ENCODE measurements at regions not wholly inside any gene's neighbourhood (a gene's known extent, or its start where the extent isn't known, plus 50 kb on each side); places are given as distances from the start of the nearest gene placed in this dataset.

DNA sequence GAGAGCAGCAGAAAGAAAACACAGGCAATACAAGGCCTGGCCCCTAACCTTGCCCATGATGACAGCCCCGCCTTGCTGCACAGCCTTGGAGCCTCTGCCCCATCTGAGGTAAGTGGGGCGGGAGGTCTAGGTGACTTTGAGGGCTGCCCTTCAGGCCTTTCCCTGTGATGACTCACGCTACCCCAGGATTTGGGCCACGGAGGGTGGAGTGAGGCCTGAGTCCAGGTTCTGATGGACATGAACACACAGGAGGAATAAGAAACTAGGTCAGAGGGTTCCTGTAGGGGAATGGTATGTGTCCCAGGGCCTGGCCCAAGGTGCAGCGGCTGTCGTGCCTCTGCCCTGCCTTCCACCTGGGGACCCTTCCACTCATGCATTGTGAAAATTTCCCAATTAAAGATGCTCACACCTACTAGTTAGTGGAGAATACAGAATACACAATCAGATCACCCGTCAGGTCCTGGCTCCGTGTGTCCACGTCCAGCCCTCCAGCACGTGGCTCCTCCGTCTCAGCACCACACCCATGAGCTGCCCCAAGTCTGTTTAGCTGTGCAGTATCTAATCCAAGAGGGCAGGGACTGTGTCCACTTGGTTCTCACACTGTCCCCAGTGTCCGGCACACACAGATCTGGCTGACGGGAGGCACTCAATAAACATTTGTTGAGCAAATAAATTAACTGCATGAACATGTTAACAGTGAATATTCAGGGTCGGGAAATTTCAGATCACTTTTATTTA lies 111.0 kb downstream of the CHST1 start:
- no peak for DNase-seq

DNA sequence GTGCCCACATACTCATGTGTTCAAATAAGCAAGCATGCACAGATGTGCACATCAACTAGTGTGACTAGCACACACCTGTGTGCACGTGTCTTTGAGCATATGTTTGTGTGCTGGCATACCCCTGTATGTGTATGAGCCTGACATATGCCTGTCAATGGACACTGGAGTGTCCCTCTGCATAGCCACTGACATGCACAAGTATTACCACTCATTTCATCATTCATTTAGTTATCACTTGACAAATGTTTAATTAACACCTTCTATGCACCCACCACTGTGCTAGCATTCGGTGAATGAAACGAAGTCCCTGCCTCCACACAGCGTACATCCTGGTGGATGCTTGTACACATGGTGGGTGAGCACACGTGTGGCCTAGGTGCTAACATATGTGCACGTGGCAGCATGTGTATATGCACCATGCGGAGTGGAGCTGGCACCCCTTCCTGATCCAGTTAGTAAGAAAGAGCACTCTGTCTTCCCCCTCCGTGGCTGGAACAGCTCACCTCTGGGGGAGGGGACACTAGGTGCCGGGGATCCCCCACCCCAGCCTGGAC lies 112.0 kb downstream of the CHST1 start:
- DNase-seq: no peak

DNA sequence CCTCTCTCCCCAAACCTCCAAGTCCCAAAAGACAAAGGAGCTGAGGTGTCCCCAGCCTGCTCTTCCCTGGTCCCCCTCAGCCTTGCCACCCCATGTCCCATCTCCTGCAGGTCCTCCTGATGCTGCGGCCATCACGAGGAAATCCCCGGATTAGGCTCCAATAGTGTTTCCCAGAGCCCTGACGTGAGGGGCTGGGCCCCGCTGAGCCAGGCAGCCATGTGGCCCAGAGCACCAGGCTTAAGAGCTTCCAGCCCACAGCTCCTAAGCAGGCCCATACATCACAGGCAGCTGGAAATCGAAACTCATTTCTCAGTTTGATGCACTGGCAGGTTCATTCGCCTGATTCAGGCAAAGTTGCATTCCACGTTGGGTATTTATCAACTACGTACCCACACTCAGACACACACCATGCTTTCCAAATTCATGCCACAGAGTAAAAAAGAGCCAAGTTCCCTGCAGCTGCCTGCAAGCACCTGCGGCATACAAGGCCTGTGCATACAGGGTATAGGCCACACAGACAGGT lies 114.2 kb downstream of the CHST1 start:
- DNase-seq: no peak

DNA sequence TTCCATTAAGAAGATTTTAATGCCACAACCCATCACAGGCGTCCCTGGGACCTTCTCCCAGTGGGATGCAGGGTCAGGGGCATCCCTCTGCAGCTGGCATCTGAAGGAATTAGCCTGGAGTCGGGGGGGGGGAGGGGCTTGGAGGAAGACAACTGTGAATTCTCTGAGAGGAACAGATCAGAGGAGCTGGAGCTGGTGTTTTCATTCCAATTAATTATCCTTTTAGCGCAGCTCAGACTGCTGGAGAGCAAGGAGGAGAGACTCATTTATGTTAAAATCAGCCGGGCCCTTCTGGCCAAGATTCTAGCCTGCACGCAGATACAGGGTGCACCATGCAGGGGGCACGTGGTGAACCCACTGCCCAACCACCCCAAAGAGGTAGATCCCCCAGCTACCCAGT lies 116.2 kb downstream of the CHST1 start:
- DNase-seq: no peak

DNA sequence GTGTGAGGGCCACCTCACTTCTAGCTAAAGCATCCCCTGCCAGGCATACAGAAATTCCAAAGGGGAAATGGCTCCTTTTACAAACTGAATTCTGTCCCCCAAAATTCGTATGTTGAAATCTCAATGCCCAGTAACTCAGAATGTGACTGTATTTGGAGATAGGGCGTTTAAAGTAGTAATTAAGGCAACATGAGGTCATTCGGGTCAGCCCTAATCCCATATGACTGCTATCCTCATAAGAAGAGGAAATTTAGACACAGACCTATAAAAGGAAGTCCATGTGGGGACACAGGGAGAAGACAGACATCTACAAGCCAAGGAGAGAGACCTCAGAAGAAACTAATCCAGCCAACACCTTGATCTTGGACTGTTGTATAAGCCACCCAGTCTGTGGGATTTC lies 119.1 kb downstream of the CHST1 start:
- no peak for DNase-seq

DNA sequence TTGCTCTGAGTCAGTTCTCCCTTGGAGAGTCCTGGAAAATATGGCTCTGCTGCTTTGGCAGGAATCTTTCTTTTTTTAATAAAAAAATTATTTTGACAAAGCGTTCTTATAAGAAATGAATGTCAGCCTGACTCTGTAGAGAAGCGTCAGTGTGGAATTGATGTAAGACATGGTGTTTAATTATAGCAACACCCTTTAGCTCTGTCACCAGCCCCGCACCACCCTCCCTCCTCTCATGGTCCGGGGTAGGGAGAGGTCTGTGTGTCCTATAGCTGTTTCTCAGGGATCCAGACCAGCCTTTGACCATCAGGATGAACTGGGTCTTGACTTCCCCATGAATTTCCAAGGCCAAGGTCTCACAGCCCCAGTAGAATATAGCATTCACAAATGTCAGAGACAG lies 120.6 kb downstream of the CHST1 start:
- no peak for DNase-seq

DNA sequence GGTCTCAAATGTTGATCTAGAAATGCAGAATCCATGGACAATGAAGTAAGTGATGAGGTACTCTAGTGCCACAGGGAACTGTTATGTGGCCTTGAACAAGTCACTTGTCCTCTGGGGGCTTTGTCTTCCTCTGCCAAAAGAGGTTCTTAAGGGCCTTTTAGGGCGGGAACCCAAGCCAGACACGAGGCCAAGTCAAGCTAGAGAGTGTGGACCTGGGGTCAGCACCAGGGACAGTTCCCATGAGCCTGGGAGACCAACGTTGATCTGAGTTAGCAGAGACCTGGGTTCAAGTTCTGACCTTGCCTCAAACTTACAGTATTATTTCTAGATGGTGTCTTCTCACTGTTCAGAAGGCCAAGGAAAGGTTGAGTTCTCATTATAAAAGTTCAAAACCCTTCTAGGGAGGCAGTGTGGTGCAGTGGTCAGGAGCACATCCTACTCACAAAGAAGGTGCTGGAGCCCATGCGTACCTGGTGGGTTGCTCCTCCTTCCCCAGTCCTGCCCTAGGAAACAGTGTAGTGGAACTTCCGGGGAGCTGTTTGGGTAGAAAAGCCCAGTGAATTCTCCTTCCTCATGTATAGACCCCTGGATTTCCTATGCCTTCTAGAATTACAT lies 121.5 kb downstream of the CHST1 start:
- DNase-seq: no peak

DNA sequence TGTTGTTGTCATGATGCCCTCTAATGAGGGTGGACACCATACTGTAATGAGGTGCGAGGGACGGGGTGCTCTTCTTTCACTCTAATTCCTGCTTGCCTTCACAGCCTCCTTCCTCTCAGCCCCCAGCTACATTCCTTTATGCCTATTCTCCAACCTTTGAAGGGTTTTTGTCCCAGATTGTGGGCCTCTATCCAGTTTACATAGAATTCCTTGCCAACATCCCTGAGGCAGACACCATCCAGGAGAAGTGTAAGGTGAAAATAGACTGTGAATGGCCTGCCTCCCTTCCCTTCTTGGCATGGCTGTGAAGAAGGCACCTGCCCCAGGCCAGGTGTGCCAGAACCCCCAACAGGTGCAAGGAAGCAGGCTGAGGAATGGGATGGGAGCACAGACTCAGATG lies 122.3 kb downstream of the CHST1 start:
- DNase-seq: no peak

DNA sequence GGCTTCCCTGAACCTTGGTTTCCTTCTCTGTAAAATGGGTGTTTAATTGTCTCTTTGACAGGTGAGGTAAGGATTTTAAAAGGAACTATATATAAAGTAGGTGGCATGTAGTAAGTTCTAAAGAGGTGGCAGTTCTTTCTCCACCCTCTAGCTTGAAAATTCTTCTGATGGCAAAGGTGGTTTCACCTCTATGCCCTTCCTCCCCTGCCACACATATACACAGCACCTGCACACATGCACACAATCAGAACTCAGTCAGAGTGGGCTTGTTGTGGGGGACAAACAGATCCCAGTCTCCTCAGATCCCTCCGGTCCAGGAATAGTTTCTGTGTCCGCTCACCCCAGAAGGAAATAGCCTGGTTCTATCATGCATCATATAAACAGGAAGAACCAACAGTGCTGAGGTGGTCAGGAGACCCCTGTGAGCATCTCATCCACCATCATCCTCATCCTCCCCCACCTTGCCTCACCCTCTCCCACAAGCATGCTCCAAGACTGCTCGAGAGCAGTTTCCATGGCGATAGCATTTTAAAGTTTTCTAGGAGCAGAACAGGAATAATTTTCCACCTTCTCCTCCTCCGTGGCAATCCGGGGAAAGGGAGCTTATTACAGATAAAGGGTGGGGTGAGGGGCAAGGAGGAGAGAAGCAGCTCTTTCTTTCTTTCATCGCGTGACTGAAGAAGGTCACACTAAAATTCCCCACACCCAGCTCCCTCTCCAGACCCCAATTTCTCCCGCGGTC lies 123.6 kb downstream of the CHST1 start:
- no peak for DNase-seq

DNA sequence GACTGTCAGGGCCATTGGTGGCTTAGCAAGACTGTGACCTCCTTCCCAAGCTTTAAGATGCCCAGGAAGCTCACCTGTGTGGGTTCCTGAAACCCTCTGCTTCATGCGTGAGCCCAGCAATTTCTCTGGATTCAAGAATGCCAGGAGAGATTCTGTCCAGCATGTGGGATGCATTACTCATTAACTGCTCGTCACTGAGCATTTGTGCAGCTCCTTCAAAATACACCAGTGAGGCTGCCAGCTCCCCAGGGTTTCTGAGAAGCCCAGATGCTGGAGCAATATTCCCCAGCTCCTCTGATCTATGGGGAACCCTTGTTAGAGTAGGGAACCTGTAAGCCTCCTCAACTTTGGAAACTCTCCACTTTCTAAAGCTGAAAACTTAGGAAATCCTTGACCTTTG lies 126.5 kb downstream of the CHST1 start:
- no peak for DNase-seq

DNA sequence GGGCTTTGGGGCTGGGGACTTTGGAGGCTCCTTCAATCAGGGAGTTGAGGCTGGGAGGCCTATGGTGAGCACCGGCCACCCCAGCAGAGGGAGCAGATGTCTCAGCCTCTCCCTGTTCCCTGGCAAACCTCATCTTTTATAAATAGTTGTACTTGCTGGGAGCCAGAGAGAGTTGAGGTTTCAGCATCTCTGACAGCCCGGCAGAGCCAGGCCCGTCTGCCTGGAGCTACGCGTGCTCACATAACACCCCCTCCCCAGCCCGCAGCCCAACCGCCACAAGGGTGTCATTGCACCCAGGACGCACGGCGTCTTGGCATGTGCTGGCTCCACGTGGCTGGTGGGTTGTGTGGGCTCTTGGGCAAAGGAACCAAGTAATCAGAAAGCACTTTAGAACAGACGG lies 127.1 kb downstream of the CHST1 start:
- DNase-seq: no peak

DNA sequence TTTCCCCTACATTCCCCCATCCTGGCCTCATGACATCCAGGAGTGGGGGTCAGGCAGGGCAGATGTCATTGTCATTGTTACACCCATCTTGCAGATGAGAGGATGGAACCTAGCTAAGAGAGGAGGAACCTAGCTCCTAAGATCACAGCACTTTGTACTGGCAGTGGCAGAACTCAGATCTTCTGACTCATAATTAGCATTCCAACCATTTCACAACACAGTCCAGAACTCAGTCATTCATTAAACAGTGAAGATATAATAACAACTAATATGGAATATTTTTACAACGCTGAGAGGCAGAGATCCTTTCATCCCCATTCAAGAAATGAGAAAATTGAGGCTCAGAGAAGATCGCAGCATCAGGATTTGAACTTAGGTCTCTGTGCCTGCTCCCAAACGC lies 127.8 kb downstream of the CHST1 start:
- no peak for DNase-seq

DNA sequence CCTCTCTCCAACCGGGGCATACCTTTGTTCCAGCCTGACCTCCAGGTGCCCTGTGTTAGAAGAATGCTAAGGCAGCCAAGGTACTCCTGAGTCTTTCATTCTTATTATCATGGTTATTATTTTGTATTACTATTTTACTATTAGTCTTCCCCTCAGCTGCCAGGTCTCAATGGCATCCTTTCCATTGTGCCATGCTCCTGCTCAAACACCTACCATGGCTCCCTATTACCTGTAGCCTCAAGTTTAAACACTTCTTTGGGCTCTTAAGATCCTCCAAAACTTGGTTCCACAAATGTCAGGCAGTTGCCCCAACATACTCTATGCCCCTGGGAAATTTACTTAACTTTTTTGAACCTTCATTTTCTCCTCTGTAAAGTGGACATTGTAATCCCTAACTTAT lies 130.4 kb downstream of the CHST1 start:
- no peak for DNase-seq

DNA sequence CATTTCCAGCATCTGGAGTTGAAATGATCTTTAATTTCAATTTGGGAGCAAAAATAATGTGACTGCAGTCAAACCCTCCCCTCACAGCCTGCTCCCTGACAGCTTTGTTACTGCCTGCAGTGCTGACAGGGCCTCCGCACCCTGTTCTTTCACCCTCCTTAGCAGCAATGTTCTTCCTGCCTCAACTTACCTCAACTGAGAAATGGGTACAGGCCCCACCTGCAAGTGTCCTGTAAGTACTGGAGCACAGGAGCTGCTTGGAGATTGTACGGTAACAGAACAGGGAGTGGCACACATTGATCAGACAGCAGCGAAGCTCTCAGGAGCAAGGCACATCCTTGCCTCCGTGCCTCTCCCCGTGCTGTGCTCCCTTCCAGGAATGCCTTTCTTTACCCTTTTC lies 131.3 kb downstream of the CHST1 start:
- DNase-seq: no peak

DNA sequence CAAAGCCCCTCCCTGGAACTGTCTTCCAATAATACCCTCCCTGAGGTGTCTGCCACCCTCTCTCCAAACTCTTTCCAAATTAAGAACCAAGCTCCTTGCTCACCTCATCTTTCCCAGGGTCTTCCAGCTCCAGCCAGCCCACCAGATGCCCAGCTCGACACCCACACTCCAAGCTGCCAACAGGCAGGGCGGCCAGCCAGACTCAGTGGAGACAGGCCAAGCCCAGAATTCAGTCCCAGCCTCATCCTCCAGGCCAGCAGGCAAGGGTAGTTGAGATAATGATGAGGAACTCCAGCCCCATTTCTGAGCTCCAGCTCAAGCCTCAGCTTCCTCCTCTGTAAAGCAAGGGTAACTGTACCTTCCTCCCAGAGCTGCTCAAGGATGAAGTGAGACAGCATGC lies 132.9 kb downstream of the CHST1 start:
- no peak for DNase-seq

DNA sequence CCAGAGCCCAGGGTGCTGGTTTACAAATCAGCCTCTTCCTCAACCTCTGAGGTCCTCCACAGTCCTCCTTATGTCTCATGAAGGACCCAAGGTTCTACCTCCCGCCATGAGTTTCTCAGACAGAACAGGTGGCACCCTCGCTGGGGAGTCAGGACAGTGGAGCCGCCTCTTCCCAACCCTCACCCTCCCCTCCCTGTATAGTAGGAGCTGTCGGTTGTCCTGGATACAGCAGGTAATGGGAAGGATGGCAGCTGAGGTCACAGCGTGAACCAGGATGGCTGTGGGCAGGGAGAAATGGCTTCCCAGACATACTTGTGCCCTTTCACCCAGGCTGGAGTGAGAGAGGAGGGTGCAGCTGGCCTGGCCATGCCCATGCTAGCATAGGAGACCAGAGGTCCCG lies 134.6 kb downstream of the CHST1 start:
- DNase-seq: no peak

DNA sequence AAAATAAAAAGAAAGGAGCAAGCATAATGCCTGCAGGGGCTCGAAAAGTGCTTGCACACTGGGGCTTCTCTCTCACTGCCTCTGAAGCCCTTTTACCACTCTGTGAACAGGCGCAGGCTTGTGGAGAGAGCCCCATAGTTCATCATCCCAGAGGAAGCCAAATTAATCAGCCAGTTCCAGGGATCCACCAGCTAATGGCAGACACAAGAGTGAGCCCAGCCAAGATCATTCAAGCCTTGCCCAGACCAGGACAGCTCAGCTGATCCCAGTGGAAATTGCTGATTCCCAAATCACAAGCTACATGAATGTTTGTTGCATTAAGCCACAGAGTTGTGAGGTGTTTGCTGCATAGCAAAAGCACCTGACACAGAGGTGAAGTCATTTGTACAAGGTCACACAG lies 135.3 kb downstream of the CHST1 start:
- no peak for DNase-seq

DNA sequence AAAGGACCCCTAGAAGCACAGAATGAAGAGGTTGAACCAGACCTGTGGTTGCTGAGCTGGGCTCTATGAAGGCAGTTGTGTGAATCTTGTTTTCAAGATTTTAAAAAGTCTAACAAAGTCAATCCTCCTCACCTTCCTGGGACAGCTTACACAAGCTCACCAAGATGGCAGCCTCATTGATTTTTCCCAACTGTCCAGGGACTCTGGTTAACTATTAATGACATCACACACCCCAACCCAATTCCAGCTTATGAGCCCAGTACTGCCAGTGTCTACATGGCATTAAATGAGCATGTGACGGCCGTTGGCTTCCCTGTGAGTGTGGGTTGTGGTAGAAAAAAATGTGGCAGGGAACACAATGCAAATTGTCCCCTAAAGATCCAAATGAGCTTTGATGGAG lies 137.0 kb downstream of the CHST1 start:
- no peak for DNase-seq

DNA sequence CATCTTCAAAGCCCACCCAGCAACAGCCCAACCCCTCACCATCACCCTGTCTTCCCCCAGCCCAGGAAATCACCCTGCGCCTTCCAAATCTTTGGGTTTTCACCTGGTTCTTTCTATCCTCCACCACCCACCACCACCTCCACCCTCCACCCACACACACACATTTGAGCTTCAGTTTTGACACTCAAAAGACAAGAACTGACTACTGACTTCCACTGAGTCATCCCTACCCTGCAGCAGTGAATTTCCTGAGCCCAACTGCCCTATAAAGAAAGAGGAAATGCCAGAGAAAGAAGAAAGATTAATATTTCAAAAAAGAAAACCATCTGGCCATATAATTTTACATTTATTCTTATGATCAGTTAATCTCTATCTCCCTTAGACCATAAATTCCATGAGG lies 137.5 kb downstream of the CHST1 start:
- no peak for DNase-seq

DNA sequence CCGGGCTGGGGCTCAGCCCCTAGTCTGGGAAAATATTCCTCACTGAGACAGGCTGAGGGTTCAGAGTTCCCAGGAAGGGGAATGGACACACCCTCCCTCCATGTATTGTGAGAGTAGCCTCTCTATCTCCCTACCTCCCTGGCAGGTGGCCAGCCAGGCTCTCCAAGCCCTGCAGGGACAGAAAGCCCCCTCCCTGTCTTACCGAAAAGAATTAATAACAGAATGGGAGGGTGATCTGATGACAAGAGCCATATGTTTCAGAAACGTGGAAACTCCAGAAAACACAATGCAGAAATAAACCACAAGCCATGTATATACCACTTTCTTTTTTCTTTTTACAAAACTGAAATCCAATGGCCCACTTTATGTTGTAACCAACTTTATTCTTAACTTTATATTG lies 140.0 kb downstream of the CHST1 start:
- DNase-seq: no peak

DNA sequence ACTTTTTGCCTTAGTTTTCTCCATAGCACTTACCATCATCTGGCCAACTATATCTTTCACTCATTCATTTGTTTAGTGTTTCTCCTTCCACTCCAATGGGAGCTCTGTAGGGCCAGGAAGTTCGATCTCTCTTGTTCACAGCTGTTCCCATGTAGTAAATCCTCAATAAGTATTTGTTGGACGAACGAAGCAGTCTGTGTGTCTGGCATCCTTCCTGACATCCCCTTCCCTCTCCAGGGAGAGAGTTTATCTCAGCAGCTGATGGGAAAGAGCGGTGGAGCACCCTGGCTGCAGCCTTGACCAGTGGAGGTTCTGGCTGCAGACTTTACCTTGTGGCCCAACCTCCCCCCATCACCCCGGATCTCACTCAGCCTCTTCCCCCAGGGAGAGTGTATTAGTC lies 141.7 kb downstream of the CHST1 start:
- DNase-seq: no peak

DNA sequence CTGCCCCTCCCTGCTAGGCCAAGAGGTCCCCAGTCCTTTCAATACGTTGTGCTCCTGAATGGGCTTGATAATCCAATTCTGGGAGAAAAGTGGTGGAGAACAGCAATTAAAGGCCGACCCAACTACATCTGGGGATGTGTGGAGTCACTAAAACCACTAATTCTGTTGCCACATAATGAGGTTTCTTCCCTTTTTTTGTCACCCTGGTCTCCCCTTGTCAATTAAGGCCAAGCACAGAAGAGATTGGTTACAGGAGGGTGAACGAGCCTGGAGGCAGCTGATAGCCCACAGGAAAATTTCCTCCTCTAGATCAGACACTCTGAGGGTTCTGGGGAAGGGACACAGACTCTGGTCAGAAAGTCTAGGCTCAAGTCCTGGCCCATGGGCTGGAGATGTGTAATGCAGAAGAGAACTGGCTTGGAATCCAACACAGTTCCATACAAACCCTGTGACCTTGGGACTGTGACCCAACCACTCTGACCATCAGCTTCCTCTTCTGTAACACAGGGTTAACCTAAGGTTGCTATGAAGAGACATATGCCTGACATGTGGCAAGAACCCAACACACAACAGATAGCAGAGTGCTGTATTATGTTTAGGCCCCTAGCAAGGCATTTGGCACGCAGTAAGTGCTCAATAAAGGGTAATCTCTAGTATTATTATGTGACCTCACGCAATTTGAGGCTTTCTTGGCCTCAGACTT lies 146.4 kb downstream of the CHST1 start:
- no peak for DNase-seq

DNA sequence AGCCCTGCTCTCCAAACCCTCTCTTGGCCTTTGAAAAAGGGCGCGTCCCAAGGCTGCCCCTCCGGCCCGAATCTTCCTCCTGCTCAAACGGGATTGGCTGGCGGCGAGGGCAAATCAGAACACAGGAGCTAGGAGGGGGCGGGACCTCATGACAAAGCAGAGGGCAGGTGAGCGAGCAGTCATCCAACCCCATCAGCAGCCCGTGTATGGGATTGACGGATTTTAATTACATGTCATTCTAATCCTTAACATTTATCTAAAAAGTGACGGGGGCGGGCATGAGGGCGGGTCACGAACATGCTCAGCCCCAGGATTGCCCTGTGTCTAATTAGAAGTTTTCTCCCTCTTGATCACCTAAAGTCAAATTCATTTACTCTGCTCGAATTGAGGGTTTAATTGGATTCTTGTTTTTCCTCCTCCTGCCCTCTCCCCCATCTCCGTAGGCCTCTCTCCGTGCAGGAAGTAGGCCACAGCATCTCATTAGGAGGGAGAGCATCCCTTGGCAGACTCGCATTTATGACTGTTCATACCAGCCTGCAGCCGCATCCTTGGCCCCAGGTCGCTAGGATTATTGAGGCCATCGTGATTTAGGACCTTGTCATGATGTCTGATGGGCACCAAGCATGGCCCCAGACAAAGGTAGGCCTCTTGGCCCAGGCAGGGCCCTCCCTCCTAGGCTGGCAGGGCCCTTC lies 147.1 kb downstream of the CHST1 start:
- DNase-seq: no peak

Data from NCI-H748 treated with DMSO at 0.1 percent for 48 hours (cell line).